ENCODE measurements at regions not wholly inside any gene's neighbourhood (a gene's known extent, or its start where the extent isn't known, plus 50 kb on each side); places are given as distances from the start of the nearest gene placed in this dataset.

DNA sequence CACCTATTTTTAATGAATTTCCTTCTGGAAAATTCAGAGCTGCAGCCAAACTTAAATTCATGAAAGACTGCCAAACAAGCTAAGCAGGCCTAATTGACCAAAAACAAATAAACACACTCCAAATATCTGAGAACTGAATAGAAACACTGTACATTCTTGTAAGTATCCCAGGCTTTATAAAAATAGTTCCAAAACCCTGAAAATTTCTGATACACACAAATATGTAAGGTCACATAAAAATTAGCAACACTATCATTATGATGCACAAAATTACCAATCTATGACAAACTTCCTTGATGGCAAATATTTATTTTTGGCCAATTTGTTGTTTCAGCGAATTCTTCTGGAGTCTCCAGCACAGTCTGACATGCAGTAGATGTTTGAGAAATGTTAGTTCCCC, 117.9 kb upstream of the UBE2E2 start:
- H3K27ac Mint-ChIP-seq (ENCODE audit: unreplicated experiment) = peak overlapping the region; percentile 25
- DNase-seq (ENCODE audit: extremely low spot score, unreplicated experiment) = no peak

DNA sequence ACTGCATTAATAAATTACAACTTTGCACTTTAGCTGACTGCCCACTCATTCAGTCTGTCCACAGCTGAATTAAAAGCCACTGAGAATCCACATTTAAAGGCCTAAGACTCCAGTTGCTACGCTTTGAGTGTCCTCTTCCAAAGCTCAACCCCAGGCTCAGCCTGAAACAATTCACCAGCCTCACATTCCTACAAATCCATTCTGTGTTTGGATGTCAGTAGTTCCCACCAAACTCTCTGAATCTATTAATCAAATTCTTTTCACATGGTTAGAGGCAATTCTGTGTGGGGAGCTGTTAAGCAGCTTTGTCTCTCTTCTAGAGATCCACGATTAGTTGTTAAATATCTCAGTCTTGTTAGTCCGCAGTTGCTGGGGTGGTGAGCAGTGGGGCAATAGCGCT, 116.8 kb upstream of the UBE2E2 start:
- DNase-seq (ENCODE audit: extremely low spot score, unreplicated experiment) = no peak
- Mint-ChIP-seq H3K27me3 (ENCODE audit: unreplicated experiment) (no peaks in the 10 kb centered on the region), H3K36me3 (ENCODE audit: unreplicated experiment) (peaks cover 2% of the 10 kb centered on the region), H3K4me1 (ENCODE audit: unreplicated experiment) (peaks cover 31% of the 10 kb centered on the region), H3K27ac (ENCODE audit: unreplicated experiment) (peak overlapping the region; percentile 75), H3K4me3 (ENCODE audit: unreplicated experiment) (no peak overlapping the region), H3K9me3 (ENCODE audit: unreplicated experiment) (peaks cover 3% of the 10 kb centered on the region)
- TF ChIP-seq, protein P1, sequence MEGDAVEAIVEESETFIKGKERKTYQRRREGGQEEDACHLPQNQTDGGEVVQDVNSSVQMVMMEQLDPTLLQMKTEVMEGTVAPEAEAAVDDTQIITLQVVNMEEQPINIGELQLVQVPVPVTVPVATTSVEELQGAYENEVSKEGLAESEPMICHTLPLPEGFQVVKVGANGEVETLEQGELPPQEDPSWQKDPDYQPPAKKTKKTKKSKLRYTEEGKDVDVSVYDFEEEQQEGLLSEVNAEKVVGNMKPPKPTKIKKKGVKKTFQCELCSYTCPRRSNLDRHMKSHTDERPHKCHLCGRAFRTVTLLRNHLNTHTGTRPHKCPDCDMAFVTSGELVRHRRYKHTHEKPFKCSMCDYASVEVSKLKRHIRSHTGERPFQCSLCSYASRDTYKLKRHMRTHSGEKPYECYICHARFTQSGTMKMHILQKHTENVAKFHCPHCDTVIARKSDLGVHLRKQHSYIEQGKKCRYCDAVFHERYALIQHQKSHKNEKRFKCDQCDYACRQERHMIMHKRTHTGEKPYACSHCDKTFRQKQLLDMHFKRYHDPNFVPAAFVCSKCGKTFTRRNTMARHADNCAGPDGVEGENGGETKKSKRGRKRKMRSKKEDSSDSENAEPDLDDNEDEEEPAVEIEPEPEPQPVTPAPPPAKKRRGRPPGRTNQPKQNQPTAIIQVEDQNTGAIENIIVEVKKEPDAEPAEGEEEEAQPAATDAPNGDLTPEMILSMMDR (IDR thresholded peaks at IDR 0.05) = no peak

More for the DNA sequence above, 117.9 kb upstream of the UBE2E2 start:
- TF ChIP-seq, protein P1 (IDR thresholded peaks at IDR 0.05) = no peak
- H3K27me3 Mint-ChIP-seq (ENCODE audit: unreplicated experiment) = no peaks in the 10 kb centered on the region
- H3K36me3 Mint-ChIP-seq (ENCODE audit: unreplicated experiment) = no peaks in the 10 kb centered on the region
- H3K4me3 Mint-ChIP-seq (ENCODE audit: unreplicated experiment) = no peak overlapping the region
- H3K9me3 Mint-ChIP-seq (ENCODE audit: unreplicated experiment) = no peaks in the 10 kb centered on the region
- H3K4me1 Mint-ChIP-seq (ENCODE audit: unreplicated experiment) = peaks cover 32% of the 10 kb centered on the region

DNA sequence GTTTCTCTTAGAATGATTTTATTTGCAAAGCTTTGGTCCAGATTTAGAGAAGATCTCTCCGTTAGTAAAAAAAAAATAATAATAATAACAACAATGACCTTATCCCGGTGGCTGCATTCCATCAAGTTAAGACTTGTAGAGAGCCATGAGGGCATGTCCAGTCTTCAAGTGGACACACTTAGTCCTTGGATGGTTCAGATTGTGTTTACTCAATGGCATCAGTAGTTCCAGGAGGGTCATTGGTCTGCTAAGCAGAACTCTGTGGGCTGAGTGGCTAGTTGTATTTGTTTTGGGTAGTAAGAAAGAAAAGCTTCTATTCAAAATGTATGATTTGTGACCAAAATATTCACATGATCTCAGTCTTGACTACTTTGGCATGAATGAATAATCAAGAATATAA, 116.3 kb upstream of the UBE2E2 start:
- Mint-ChIP-seq H3K27ac (ENCODE audit: unreplicated experiment) (peak overlapping the region; percentile 75), H3K4me1 (ENCODE audit: unreplicated experiment) (peaks cover 31% of the 10 kb centered on the region), H3K36me3 (ENCODE audit: unreplicated experiment) (peaks cover 2% of the 10 kb centered on the region), H3K27me3 (ENCODE audit: unreplicated experiment) (no peaks in the 10 kb centered on the region), H3K9me3 (ENCODE audit: unreplicated experiment) (peaks cover 8% of the 10 kb centered on the region), H3K4me3 (ENCODE audit: unreplicated experiment) (no peak overlapping the region)
- no peak for DNase-seq (ENCODE audit: extremely low spot score, unreplicated experiment)
- TF ChIP-seq, protein P1 (IDR thresholded peaks at IDR 0.05) = no peak

DNA sequence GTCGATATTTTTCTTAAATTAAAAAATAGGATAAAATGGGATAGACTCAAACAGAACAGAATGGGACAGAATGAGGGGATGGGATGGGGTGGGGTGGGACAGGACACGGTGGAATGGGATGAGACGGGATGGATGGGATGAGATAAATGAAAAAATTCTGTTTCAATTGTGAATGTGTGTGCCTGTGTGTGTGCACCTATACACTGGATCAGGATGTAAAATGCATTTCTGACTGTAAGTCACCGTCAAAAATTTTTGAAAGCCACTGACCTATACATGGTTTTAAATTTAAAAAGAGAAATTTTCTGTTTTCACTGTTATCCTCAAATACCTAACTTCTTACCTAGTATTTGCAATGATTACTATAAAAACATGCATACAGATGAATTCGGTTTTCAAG, 108.7 kb upstream of the UBE2E2 start:
- Mint-ChIP-seq H3K4me3 (ENCODE audit: unreplicated experiment) (no peak overlapping the region), H3K27ac (ENCODE audit: unreplicated experiment) (no peak overlapping the region), H3K4me1 (ENCODE audit: unreplicated experiment) (peaks cover 19% of the 10 kb centered on the region), H3K9me3 (ENCODE audit: unreplicated experiment) (peaks cover 11% of the 10 kb centered on the region), H3K36me3 (ENCODE audit: unreplicated experiment) (peaks cover 2% of the 10 kb centered on the region), H3K27me3 (ENCODE audit: unreplicated experiment) (no peaks in the 10 kb centered on the region)
- TF ChIP-seq, protein P1 (IDR thresholded peaks at IDR 0.05) = no peak
- no peak for DNase-seq (ENCODE audit: extremely low spot score, unreplicated experiment)

DNA sequence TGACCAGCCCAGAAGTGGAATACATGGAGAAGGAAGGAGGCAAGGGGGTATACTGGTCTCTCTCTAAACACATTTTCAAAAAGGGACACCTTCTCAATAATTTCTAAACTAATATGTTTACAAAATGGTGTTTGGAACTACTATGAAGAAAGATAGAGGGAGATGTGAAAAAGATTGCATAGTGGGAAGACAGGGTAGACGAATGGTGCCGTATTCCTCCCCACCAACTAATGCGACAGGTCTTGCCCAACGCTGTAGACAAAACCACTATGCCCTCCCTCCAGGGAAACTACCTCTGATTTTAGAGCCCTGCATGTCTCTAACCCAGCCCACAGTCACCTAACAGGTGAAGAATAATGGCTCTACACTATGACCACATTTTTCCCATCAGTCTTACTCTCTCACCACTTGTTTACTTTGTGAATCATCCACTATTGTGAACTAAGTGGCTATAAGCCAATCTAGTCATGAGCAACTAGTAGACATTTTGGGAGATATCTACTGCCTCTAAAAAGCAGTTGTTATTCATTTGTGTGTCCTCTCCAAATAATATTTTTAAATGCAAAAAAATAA, 108.2 kb upstream of the UBE2E2 start:
- H3K4me1 Mint-ChIP-seq (ENCODE audit: unreplicated experiment) = peaks cover 19% of the 10 kb centered on the region
- H3K27me3 Mint-ChIP-seq (ENCODE audit: unreplicated experiment) = no peaks in the 10 kb centered on the region
- peaks cover 2% of the 10 kb centered on the region for H3K36me3 Mint-ChIP-seq (ENCODE audit: unreplicated experiment)
- H3K4me3 Mint-ChIP-seq (ENCODE audit: unreplicated experiment) = no peak overlapping the region
- TF ChIP-seq, protein P1 (IDR thresholded peaks at IDR 0.05) = no peak
- peaks cover 11% of the 10 kb centered on the region for H3K9me3 Mint-ChIP-seq (ENCODE audit: unreplicated experiment)
- no peak for DNase-seq (ENCODE audit: extremely low spot score, unreplicated experiment)
- no peak overlapping the region for H3K27ac Mint-ChIP-seq (ENCODE audit: unreplicated experiment)
